HCT116 (cell line): ENCODE measurements at regions not wholly inside any gene's neighbourhood (a gene's known extent, or its start where the extent isn't known, plus 50 kb on each side); places are given as distances from the start of the nearest gene placed in this dataset.

Experiments used
- ATAC-seq: fragments of 200-7000 bp; cut with Tn5 transposase; 2 replicates; pipeline ENCODE4 v1.9.1; 2020; ENCODE audit warnings: mild to moderate bottlenecking, moderate library complexity
- BruUV-seq: library from RNA; stranded (reverse); fragments of 400-500 nt; replicated peaks from 2 replicates; lab custom pipeline; 2021; lab: Mats Ljungman, UMichigan
- CTCF ChIA-PET: fragments of 300-600 bp; sonication (Branson Sonifier 250); formaldehyde crosslinking; loops from one replicate; lab custom pipeline; 2021; ENCODE audit warnings: antibody characterized with exemption; lab: Charles Lee
- POLR2A ChIA-PET: fragments of 300-600, 350-600 bp; sonication (Branson Sonifier 250); formaldehyde crosslinking; loops from one replicate; lab custom pipeline; 2021; ENCODE audit warnings: antibody characterized with exemption; lab: Charles Lee
- RAD21 ChIA-PET, 2 experiments: fragments of 300-600 bp; sonication (Branson Sonifier 250); formaldehyde crosslinking; loops; one replicate each; lab custom pipeline; 2023; ENCODE audit warnings: low total read pairs in 2 of 2; ENCODE audit not compliant: uncharacterized antibody in 2 of 2, unreplicated experiment in 2 of 2, low non-redundant PET in 1 of 2; lab: Charles Lee
- DNase-seq: peaks from one replicate; pipeline ENCODE4 v3.0.0-alpha.2; 2010; ENCODE audit warnings: low read depth, low spot score
- H2AFZ ChIP-seq: fragments of 200-600 bp; shearing (Covaris generic), sonication (generic); 2 replicates; pipeline ENCODE4 v1.6.1; 2017; ENCODE audit warnings: low read depth, mixed run types, mixed read lengths, antibody characterized with exemption, low read length; ENCODE audit not compliant: poor library complexity, severe bottlenecking
- H3K27ac ChIP-seq: 2 replicates; pipeline ENCODE4 v1.5.1; 2012; ENCODE audit warnings: low read depth, low read length
- H3K27me3 ChIP-seq: fragments of 200-600 bp; sonication (generic); 2 replicates; pipeline ENCODE4 v1.6.1; 2016; ENCODE audit warnings: mixed run types, low read length, mixed read lengths; ENCODE audit not compliant: insufficient read depth
- H3K36me3 ChIP-seq, 2 experiments: fragments of 200-500 bp in 1 of 2; fragments of 200-600 bp in 1 of 2; sonication (Bioruptor generic) in 1 of 2; sonication (generic) in 1 of 2; 2 replicates each; pipeline versions ENCODE4 v1.5.1 to v1.6.1; 2014 to 2016; ENCODE audit warnings: low read length in 2 of 2, inconsistent platforms in 1 of 2, mixed read lengths in 1 of 2, mixed run types in 1 of 2; ENCODE audit not compliant: insufficient read depth in 2 of 2, control insufficient read depth in 1 of 2
- H3K4me1 ChIP-seq, 2 experiments: fragments of 200-600 bp in 1 of 2; sonication (generic) in 1 of 2; 2 replicates each; pipeline versions ENCODE4 v1.5.1 to v1.6.1; 2012 to 2017; ENCODE audit warnings: low read length in 2 of 2, inconsistent platforms in 1 of 2, mild to moderate bottlenecking in 1 of 2, mixed read lengths in 1 of 2, mixed run types in 1 of 2, moderate library complexity in 1 of 2; ENCODE audit not compliant: insufficient read depth in 2 of 2, control insufficient read depth in 1 of 2
- H3K4me2 ChIP-seq: fragments of 200-600 bp; sonication (generic); 2 replicates; pipeline ENCODE4 v1.6.1; 2017; ENCODE audit warnings: mixed run types, low read length, mixed read lengths
- H3K4me3 ChIP-seq, 2 experiments: fragments of 200-600 bp in 1 of 2; sonication (generic) in 1 of 2; replicated peaks in 1 of 2; 2 replicates each; pipeline ENCODE4 v1.5.1; 2011 to 2016; ENCODE audit warnings: low read length in 2 of 2, control low read depth in 1 of 2, low read depth in 1 of 2, mild to moderate bottlenecking in 1 of 2, mixed read lengths in 1 of 2, mixed run types in 1 of 2
- H3K79me2 ChIP-seq: fragments of 200-600 bp; sonication (generic); 2 replicates; pipeline ENCODE4 v1.6.1; 2017; ENCODE audit warnings: mild to moderate bottlenecking, mixed run types, low read length, moderate library complexity, mixed read lengths; ENCODE audit not compliant: insufficient read depth
- H3K9ac ChIP-seq: fragments of 200-600 bp; sonication (generic); 2 replicates; pipeline ENCODE4 v1.6.1; 2016; ENCODE audit warnings: low read length, mixed read lengths
- H3K9me2 ChIP-seq: fragments of 200-600 bp; sonication (generic), shearing (Covaris generic); 2 replicates; pipeline ENCODE4 v1.6.1; 2017; ENCODE audit warnings: mixed run types, mild to moderate bottlenecking, moderate library complexity; ENCODE audit not compliant: insufficient read depth
- H3K9me3 ChIP-seq, 2 experiments: fragments of 200-500 bp in 1 of 2; fragments of 200-600 bp in 1 of 2; sonication (Bioruptor generic) in 1 of 2; sonication (generic) in 1 of 2; 2 replicates each; pipeline ENCODE4 v1.6.1; 2014 to 2017; ENCODE audit warnings: low read length in 2 of 2, mixed read lengths in 2 of 2, inconsistent platforms in 1 of 2, low read depth in 1 of 2, mild to moderate bottlenecking in 1 of 2, mixed run types in 1 of 2, moderate library complexity in 1 of 2; ENCODE audit not compliant: control insufficient read depth in 1 of 2, insufficient read depth in 1 of 2
- H4K20me1 ChIP-seq: fragments of 200-600 bp; sonication (generic), shearing (Covaris generic); 2 replicates; pipeline ENCODE4 v1.6.1; 2017; ENCODE audit warnings: mixed run types, mild to moderate bottlenecking, moderate library complexity; ENCODE audit not compliant: insufficient read depth
- CBX3 ChIP-seq: IDR thresholded peaks from 2 replicates; pipeline ENCODE4 v1.6.1; 2012; ENCODE audit warnings: low read depth
- CEBPB ChIP-seq: IDR thresholded peaks from 2 replicates; pipeline ENCODE4 v1.6.1; 2012; ENCODE audit warnings: low read depth
- EGR1 ChIP-seq: IDR thresholded peaks from 2 replicates; pipeline ENCODE4 v1.6.1; 2012; ENCODE audit warnings: low read depth
- ELF1 ChIP-seq: IDR thresholded peaks from 2 replicates; pipeline ENCODE4 v1.6.1; 2012; ENCODE audit warnings: low read depth, borderline replicate concordance
- EZH2 ChIP-seq: fragments of 200-600 bp; sonication (generic); IDR thresholded peaks from 2 replicates; pipeline ENCODE4 v1.6.1; 2017; ENCODE audit warnings: antibody characterized with exemption, mixed run types
- EZH2phosphoT487 ChIP-seq: fragments of 200-600 bp; IDR thresholded peaks from 2 replicates; pipeline ENCODE4 v1.6.1; 2018; ENCODE audit warnings: antibody characterized with exemption, borderline replicate concordance
- FOSL1 ChIP-seq: IDR thresholded peaks from 2 replicates; pipeline ENCODE4 v1.6.1; 2012; ENCODE audit warnings: low read depth
- POLR2A ChIP-seq: IDR thresholded peaks from 2 replicates; pipeline ENCODE4 v1.7.0; 2011; ENCODE audit warnings: borderline replicate concordance; ENCODE audit not compliant: insufficient read depth, insufficient read length; ENCODE audit errors: extremely low read depth
- POLR2AphosphoS5 ChIP-seq: IDR thresholded peaks from 2 replicates; pipeline ENCODE4 v1.6.1; 2011; ENCODE audit warnings: mild to moderate bottlenecking, low read depth, low read length, moderate library complexity
- RAD21 ChIP-seq: IDR thresholded peaks from 2 replicates; pipeline ENCODE4 v1.6.1; 2012; ENCODE audit warnings: low read depth, mild to moderate bottlenecking
- SIN3A ChIP-seq: IDR thresholded peaks from 2 replicates; pipeline ENCODE4 v1.6.1; 2012; ENCODE audit warnings: low read depth
- SP1 ChIP-seq: IDR thresholded peaks from 2 replicates; pipeline ENCODE4 v1.6.1; 2012; ENCODE audit warnings: low read depth
- TCF7L2 ChIP-seq: IDR thresholded peaks from 2 replicates; pipeline ENCODE4 v1.7.0; 2011; ENCODE audit warnings: borderline replicate concordance, inconsistent platforms; ENCODE audit not compliant: insufficient read depth, insufficient read length; ENCODE audit errors: extremely low read depth
- intact Hi-C: fragments of 100-400 bp; cut with micrococcal nuclease; formaldehyde crosslinking; loops from 2 replicates; pipeline ENCODE4 v1.10.0; 2022
- TF ChIP-seq, protein P1 (sequence below): IDR thresholded peaks from 2 replicates; pipeline ENCODE4 v1.6.1; 2012; ENCODE audit warnings: low read depth
- TF ChIP-seq, protein P2 (sequence below): IDR thresholded peaks from 2 replicates; pipeline ENCODE4 v1.6.1; 2011; ENCODE audit warnings: mild to moderate bottlenecking, low read length, moderate library complexity; ENCODE audit not compliant: insufficient replicate concordance; ENCODE audit errors: extremely low read depth
- TF ChIP-seq, protein P3 (sequence below): IDR thresholded peaks from 2 replicates; pipeline ENCODE4 v1.6.1; 2012
- TF ChIP-seq, protein P4 (sequence below): IDR thresholded peaks from 2 replicates; pipeline ENCODE4 v1.6.1; 2012

DNA sequence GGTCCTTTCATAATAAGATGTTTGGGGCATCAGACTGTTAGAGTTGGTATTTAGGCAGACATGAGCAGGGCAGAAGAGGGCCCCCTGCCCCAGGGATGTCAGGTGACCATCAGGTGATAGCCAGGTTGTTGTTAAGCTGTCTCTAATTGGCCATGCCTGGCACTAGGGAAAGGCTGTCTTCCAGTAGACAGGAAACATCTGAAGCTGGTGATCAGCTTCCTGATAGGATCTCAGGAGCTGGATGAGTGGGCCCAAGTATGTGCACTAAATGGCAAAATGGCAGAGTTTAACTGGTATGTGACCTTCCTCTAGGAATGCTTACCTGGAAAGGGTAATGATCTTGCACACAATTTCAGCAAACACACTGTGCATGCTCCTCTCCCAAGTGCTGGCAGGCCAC lies 190.7 kb downstream of the CDH26 start:
- no peak overlapping the region for H2AFZ ChIP-seq
- peaks cover 6% of the 10 kb centered on the region; the same call in 1 of the 2 replicates for H3K27me3 ChIP-seq
- no peaks in the 10 kb centered on the region for H3K36me3 ChIP-seq
- H3K4me3 ChIP-seq, result no peak overlapping the region
- DNase-seq (no peak), ATAC-seq (no peak)
- no peak overlapping the region for H3K4me2 ChIP-seq
- ChIA-PET RAD21 (no interaction called here), CTCF (no interaction called here), POLR2A (no interaction called here)
- H3K4me1 ChIP-seq, result no peaks in the 10 kb centered on the region
- no peak overlapping the region for H3K27ac ChIP-seq
- TF ChIP-seq EGR1 (no peak), CBX3 (no peak)
- H3K9me2 ChIP-seq, result no peaks in the 10 kb centered on the region
- H3K9ac ChIP-seq, result no peak overlapping the region
- H3K9me3 ChIP-seq, result no peaks in the 10 kb centered on the region
- no peaks in the 10 kb centered on the region for H4K20me1 ChIP-seq
- no TSS peak for BruUV-seq
- intact Hi-C loops, result no loop called here
- no peaks in the 10 kb centered on the region for H3K79me2 ChIP-seq

DNA sequence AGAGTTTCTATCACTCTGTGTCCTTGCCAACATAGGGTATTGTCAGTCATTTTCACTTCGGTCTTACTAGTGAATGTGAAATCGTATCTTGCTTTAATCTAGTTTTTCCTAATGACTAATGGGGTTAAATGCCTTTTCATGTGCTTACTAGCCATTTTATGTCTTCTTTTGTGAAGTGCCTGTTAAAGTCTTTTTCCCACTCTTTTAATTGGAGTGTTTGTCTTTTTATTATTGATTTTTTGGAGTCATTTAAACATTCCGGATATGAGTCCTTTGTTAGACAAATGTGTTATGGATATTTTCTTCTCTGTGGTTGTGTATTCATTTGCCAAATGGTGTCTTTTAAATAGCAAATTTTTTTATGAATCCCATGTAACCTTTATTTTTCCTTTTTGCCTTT lies 194.6 kb downstream of the CDH26 start:
- H4K20me1 ChIP-seq, result no peaks in the 10 kb centered on the region
- intact Hi-C loops, result no loop called here
- ATAC-seq, result no peak
- H3K9me3 ChIP-seq, result 0 out of 4 replicates have a peak, but pooled peaks cover 0 to under 1% of the 10 kb centered on the region in 2 experiments
- no TSS peak for BruUV-seq
- no peak overlapping the region for H3K27ac ChIP-seq
- H3K4me2 ChIP-seq, result no peak overlapping the region
- ChIA-PET RAD21 (no interaction called here), POLR2A (no interaction called here), CTCF (no interaction called here)
- H3K79me2 ChIP-seq, result no peaks in the 10 kb centered on the region
- no peak for DNase-seq
- H3K4me1 ChIP-seq, result no peaks in the 10 kb centered on the region
- H2AFZ ChIP-seq, result no peak overlapping the region
- no peaks in the 10 kb centered on the region for H3K36me3 ChIP-seq
- H3K27me3 ChIP-seq, result peaks cover 6% of the 10 kb centered on the region; the same call in 1 of the 2 replicates
- H3K9me2 ChIP-seq, result no peaks in the 10 kb centered on the region
- no peak overlapping the region for H3K4me3 ChIP-seq
- H3K9ac ChIP-seq, result no peak overlapping the region
- TF ChIP-seq, protein P1, sequence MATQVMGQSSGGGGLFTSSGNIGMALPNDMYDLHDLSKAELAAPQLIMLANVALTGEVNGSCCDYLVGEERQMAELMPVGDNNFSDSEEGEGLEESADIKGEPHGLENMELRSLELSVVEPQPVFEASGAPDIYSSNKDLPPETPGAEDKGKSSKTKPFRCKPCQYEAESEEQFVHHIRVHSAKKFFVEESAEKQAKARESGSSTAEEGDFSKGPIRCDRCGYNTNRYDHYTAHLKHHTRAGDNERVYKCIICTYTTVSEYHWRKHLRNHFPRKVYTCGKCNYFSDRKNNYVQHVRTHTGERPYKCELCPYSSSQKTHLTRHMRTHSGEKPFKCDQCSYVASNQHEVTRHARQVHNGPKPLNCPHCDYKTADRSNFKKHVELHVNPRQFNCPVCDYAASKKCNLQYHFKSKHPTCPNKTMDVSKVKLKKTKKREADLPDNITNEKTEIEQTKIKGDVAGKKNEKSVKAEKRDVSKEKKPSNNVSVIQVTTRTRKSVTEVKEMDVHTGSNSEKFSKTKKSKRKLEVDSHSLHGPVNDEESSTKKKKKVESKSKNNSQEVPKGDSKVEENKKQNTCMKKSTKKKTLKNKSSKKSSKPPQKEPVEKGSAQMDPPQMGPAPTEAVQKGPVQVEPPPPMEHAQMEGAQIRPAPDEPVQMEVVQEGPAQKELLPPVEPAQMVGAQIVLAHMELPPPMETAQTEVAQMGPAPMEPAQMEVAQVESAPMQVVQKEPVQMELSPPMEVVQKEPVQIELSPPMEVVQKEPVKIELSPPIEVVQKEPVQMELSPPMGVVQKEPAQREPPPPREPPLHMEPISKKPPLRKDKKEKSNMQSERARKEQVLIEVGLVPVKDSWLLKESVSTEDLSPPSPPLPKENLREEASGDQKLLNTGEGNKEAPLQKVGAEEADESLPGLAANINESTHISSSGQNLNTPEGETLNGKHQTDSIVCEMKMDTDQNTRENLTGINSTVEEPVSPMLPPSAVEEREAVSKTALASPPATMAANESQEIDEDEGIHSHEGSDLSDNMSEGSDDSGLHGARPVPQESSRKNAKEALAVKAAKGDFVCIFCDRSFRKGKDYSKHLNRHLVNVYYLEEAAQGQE, result no peak
- TF ChIP-seq, protein P2, sequence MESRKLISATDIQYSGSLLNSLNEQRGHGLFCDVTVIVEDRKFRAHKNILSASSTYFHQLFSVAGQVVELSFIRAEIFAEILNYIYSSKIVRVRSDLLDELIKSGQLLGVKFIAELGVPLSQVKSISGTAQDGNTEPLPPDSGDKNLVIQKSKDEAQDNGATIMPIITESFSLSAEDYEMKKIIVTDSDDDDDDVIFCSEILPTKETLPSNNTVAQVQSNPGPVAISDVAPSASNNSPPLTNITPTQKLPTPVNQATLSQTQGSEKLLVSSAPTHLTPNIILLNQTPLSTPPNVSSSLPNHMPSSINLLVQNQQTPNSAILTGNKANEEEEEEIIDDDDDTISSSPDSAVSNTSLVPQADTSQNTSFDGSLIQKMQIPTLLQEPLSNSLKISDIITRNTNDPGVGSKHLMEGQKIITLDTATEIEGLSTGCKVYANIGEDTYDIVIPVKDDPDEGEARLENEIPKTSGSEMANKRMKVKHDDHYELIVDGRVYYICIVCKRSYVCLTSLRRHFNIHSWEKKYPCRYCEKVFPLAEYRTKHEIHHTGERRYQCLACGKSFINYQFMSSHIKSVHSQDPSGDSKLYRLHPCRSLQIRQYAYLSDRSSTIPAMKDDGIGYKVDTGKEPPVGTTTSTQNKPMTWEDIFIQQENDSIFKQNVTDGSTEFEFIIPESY, result no peak
- TF ChIP-seq, protein P3, sequence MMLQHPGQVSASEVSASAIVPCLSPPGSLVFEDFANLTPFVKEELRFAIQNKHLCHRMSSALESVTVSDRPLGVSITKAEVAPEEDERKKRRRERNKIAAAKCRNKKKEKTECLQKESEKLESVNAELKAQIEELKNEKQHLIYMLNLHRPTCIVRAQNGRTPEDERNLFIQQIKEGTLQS, result no peak
- TF ChIP-seq RAD21 (no peak), CEBPB (no peak), TCF7L2 (no peak), POLR2AphosphoS5 (no peak), FOSL1 (no peak), CBX3 (no peak), POLR2A (no peak), EZH2 (no peak), EZH2phosphoT487 (no peak), ELF1 (no peak), SIN3A (no peak), SP1 (no peak), EGR1 (no peak)
- TF ChIP-seq, protein P4, sequence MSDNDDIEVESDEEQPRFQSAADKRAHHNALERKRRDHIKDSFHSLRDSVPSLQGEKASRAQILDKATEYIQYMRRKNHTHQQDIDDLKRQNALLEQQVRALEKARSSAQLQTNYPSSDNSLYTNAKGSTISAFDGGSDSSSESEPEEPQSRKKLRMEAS, result no peak
